AG04450 (cell line): ENCODE measurements at regions not wholly inside any gene's neighbourhood (a gene's known extent, or its start where the extent isn't known, plus 50 kb on each side); places are given as distances from the start of the nearest gene placed in this dataset.

Experiments
- CTCF ChIA-PET: fragments of 300-600, 350-600 bp; formaldehyde crosslinking; extraction: SDS; loops from one replicate; lab custom pipeline; 2022; ENCODE audit warnings: antibody characterized with exemption, inconsistent platforms; lab: Charles Lee
- POLR2A ChIA-PET: fragments of 350-600 bp; formaldehyde crosslinking; extraction: SDS; loops from one replicate; lab custom pipeline; 2021; ENCODE audit warnings: antibody characterized with exemption, inconsistent platforms; lab: Yijun Ruan, JAX
- DNase-seq: peaks from one replicate; pipeline ENCODE4 v3.0.0-alpha.2; 2011; ENCODE audit warnings: low read depth, low spot score
- H3K27ac ChIP-seq: one replicate; pipeline ENCODE4 v1.5.1; 2012; ENCODE audit warnings: low read depth, low read length, control low read depth
- H3K27me3 ChIP-seq: one replicate; pipeline ENCODE4 v1.6.0; 2012; ENCODE audit warnings: low read length; ENCODE audit not compliant: control insufficient read depth, insufficient read depth
- H3K4me3 ChIP-seq: 2 replicates; pipeline ENCODE4 v1.5.1; 2011; ENCODE audit warnings: mild to moderate bottlenecking, low read depth, low read length, control low read depth
- H3K9me3 ChIP-seq: 2 replicates; pipeline ENCODE4 v1.5.1; 2012; ENCODE audit warnings: low read length; ENCODE audit not compliant: control insufficient read depth, insufficient read depth
- CTCF ChIP-seq: IDR thresholded peaks from 2 replicates; pipeline ENCODE4 v1.5.1; 2011; ENCODE audit warnings: low read depth, low read length, control low read depth, inconsistent platforms

DNA sequence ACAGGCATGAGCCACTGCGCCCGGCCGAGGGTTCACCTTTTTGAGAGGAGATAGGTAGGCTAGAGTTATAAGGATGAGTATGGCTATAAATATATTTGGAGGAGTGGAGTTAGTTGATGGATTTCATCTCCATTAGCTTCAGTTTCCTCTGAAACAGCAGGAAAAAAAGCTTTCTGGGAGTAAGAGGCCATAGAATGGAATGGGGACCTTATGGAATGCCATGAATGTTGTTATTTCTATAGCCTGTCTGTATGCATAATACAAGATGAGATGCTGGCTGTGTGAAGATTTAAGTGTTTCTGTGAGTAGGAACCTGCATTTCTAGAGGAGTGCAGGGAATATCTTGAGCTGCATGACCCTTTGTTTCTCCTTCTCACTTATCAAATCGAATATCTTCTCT, 114.9 kb upstream of the ARX start:
- no peak overlapping the region for H3K4me3 ChIP-seq
- H3K27me3 ChIP-seq: no peaks in the 10 kb centered on the region
- no peak for TF ChIP-seq CTCF
- no peak overlapping the region for H3K27ac ChIP-seq
- POLR2A ChIA-PET: no interaction called here
- CTCF ChIA-PET: interaction anchor here (1.1 kb wide), 1 partner anchor 13 kb away, joined by 4 read pairs; no protein-coding TSS in a partner anchor
- H3K9me3 ChIP-seq: no peaks in the 10 kb centered on the region
- no peak for DNase-seq

DNA sequence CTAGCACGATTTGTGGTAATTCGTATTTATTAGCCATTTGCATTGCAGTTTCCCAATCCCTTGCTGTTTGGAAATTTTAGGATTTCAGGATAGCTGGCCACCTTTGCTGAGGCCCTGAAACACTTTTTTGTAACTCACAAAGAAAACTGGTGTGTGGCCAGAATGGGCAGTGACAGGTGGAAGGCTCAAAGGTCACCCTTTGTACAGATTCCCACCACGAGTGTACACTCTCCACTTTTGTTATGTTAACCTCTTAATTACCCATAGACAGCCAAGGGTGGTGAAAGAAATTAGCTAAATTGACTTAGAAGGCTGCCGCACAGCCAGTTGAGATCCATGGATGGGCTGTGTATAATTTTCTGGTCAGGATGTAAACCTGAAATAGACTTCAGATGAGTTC, 109.7 kb upstream of the ARX start:
- DNase-seq: no peak
- Histone ChIP-seq H3K27ac (no peak overlapping the region), H3K4me3 (no peak overlapping the region), H3K27me3 (no peaks in the 10 kb centered on the region), H3K9me3 (no peaks in the 10 kb centered on the region)
- no peak for TF ChIP-seq CTCF
- CTCF ChIA-PET: no interaction called here
- POLR2A ChIA-PET: no interaction called here

DNA sequence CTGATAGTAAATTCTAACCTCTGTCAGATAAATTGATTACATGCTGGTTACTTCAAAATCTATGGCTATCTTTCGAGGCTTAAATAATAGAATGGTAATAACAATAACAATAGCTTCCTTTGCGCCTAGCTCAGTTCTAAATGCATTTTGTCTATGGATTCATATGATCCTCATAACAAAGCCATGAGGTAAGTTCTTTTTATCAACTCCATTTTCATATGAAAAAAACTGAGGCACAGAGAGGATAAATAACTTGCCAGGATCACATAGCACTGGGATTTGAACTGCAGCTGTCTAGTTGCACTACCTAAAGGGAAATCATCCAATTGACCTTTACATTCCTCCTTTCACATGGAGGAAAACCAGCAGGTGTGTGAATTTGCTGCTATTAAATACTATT, 108.6 kb upstream of the ARX start:
- no peaks in the 10 kb centered on the region for H3K27me3 ChIP-seq
- no peak overlapping the region for H3K27ac ChIP-seq
- ChIA-PET CTCF (interaction anchor here (1.0 kb wide), 1 partner anchor 19 kb away, joined by 3 read pairs; no protein-coding TSS in a partner anchor), POLR2A (no interaction called here)
- no peak for TF ChIP-seq CTCF
- DNase-seq: no peak
- no peaks in the 10 kb centered on the region for H3K9me3 ChIP-seq
- H3K4me3 ChIP-seq: no peak overlapping the region

DNA sequence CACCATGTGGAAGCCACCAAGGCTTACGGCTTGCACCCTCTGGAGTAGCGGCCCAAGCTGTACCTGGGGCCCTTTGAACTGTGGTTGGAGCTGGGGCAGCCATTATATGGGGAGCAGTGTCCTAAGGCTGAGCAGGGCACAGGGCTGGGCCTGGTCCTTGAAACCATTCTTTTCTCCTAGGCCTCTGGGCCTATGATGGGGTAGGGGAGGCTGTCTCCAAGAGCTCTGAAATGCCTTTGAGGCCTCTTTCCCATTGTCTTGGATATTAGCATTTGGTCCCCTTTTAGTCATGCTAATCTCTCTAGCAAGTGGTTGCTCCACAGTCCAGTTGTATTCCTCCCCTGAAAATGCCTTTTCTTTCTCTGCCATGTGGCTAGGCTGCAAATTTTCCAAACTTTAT, 96.4 kb upstream of the ARX start:
- CTCF ChIA-PET: no interaction called here
- POLR2A ChIA-PET: no interaction called here
- H3K9me3 ChIP-seq: no peaks in the 10 kb centered on the region
- TF ChIP-seq CTCF: no peak
- no peak overlapping the region for H3K4me3 ChIP-seq
- H3K27ac ChIP-seq: no peak overlapping the region
- H3K27me3 ChIP-seq: no peaks in the 10 kb centered on the region
- DNase-seq: no peak

DNA sequence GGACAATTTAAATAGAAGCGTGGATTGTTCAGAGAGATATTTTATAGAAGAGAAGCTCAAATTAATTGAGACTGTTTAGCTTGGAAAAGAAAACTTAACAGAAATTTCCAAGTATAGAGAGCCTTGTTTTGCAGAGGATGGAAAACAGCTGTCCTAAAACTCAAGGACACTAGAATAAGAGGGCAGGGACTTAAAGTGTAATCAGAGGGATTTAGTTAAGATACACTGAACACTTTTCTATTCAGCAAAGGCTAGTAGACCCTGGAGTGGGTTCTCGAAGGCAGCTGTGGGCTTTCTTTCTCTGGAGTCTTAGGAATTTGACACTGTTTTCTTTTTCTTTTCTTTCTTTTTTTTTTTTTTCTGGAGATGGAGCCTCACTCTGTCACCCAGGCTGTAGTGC, 92.7 kb upstream of the ARX start:
- Histone ChIP-seq H3K9me3 (no peaks in the 10 kb centered on the region), H3K27ac (no peak overlapping the region), H3K4me3 (no peak overlapping the region), H3K27me3 (no peaks in the 10 kb centered on the region)
- TF ChIP-seq CTCF: no peak
- no peak for DNase-seq
- ChIA-PET POLR2A (no interaction called here), CTCF (no interaction called here)
